NCI-H1694 (cell line): ENCODE measurements at regions not wholly inside any gene's neighbourhood (a gene's known extent, or its start where the extent isn't known, plus 50 kb on each side); places are given as distances from the start of the nearest gene placed in this dataset.

Source experiments
- DNase-seq: peaks from one replicate; lab custom pipeline; 2025; lab: John Stamatoyannopoulos, UW

GRCh38 chr9:89969881-89970639, 365.2 kb downstream of the GADD45G start:
- no peak for DNase-seq

- no peak for DNase-seq
Observed at GRCh38 chr9:89970701-89971100, 365.9 kb downstream of the GADD45G start.

GRCh38 chr9:89972535-89972934, 367.7 kb downstream of the GADD45G start:
- no peak for DNase-seq

- no peak for DNase-seq
Observed at GRCh38 chr9:89974582-89974981, 369.8 kb downstream of the GADD45G start.

- DNase-seq, result no peak
Observed at GRCh38 chr9:89975024-89975423, 370.2 kb downstream of the GADD45G start.

GRCh38 chr9:89975630-89976029, 370.8 kb downstream of the GADD45G start:
- no peak for DNase-seq

- no peak for DNase-seq
Observed at GRCh38 chr9:89978185-89978584, 373.4 kb downstream of the GADD45G start.

GRCh38 chr9:89980600-89980999, 375.8 kb downstream of the GADD45G start:
- no peak for DNase-seq

GRCh38 chr9:89982016-89982415, 377.2 kb downstream of the GADD45G start:
- DNase-seq, result no peak

- no peak for DNase-seq
Observed at GRCh38 chr9:89983411-89983810, 378.6 kb downstream of the GADD45G start.

- no peak for DNase-seq
Observed at GRCh38 chr9:89984214-89984613, 379.4 kb downstream of the GADD45G start.

- DNase-seq, result no peak
Observed at GRCh38 chr9:89985068-89985467, 380.3 kb downstream of the GADD45G start.

GRCh38 chr9:89986190-89986589, 381.4 kb downstream of the GADD45G start:
- DNase-seq, result no peak

- no peak for DNase-seq
Observed at GRCh38 chr9:89988458-89988857, 383.6 kb downstream of the GADD45G start.

GRCh38 chr9:89991204-89991790, 386.5 kb downstream of the GADD45G start:
- no peak for DNase-seq

- DNase-seq, result no peak
Observed at GRCh38 chr9:89992326-89993198, 387.8 kb downstream of the GADD45G start.

GRCh38 chr9:89993678-89994630, 389.1 kb downstream of the GADD45G start:
- DNase-seq, result no peak

- DNase-seq, result no peak
Observed at GRCh38 chr9:89994988-89995613, 390.3 kb downstream of the GADD45G start.

- DNase-seq, result no peak
Observed at GRCh38 chr9:89996116-89996515, 391.3 kb downstream of the GADD45G start.

GRCh38 chr9:89996773-89997172, 392.0 kb downstream of the GADD45G start:
- no peak for DNase-seq

GRCh38 chr9:89998633-89999032, 393.8 kb downstream of the GADD45G start:
- DNase-seq, result no peak
